WTC11 (cell line): ENCODE measurements at regions not wholly inside any gene's neighbourhood (a gene's known extent, or its start where the extent isn't known, plus 50 kb on each side); places are given as distances from the start of the nearest gene placed in this dataset.

ENCODE experiments used
- ATF2 ChIP-seq: sonication (generic); formaldehyde crosslinking; IDR thresholded peaks from 2 replicates; pipeline ENCODE4 v1.8.1; 2022; ENCODE audit warnings: low read depth, missing genetic modification reagents, borderline replicate concordance
- CTCF ChIP-seq: fragments of 200-600 bp; IDR thresholded peaks from 2 replicates; pipeline ENCODE4 v1.8.0; 2022; ENCODE audit warnings: antibody characterized with exemption
- ELF4 ChIP-seq: sonication (generic); formaldehyde crosslinking; IDR thresholded peaks from 2 replicates; pipeline ENCODE4 v1.8.1; 2022; ENCODE audit warnings: low read depth, mild to moderate bottlenecking, moderate library complexity, missing genetic modification reagents
- ESRRA ChIP-seq: sonication (generic); formaldehyde crosslinking; IDR thresholded peaks from 2 replicates; pipeline ENCODE4 v1.8.1; 2022; ENCODE audit warnings: mild to moderate bottlenecking, missing genetic modification reagents, borderline replicate concordance
- MAX ChIP-seq: sonication (generic); formaldehyde crosslinking; IDR thresholded peaks from 2 replicates; pipeline ENCODE4 v1.8.0; 2022; ENCODE audit warnings: mild to moderate bottlenecking, missing genetic modification reagents
- MLX ChIP-seq: sonication (generic); formaldehyde crosslinking; IDR thresholded peaks from 2 replicates; pipeline ENCODE4 v1.8.1; 2023; ENCODE audit warnings: mild to moderate bottlenecking, missing genetic modification reagents, moderate library complexity
- MXD4 ChIP-seq: fragments of 250-450 bp; sonication (Bioruptor Pico); IDR thresholded peaks from 2 replicates; pipeline ENCODE4 v1.8.0; 2021; ENCODE audit warnings: mild to moderate bottlenecking, moderate library complexity, borderline replicate concordance
- NFATC4 ChIP-seq: fragments of 250-450 bp; sonication (Bioruptor Pico); IDR thresholded peaks from 2 replicates; pipeline ENCODE4 v1.9.0; 2021; ENCODE audit warnings: mild to moderate bottlenecking
- OVOL2 ChIP-seq: fragments of 250-450 bp; sonication (Bioruptor Pico); IDR thresholded peaks from 2 replicates; pipeline ENCODE4 v1.9.0; 2021; ENCODE audit warnings: mild to moderate bottlenecking, borderline replicate concordance
- PREB ChIP-seq: sonication (generic); formaldehyde crosslinking; IDR thresholded peaks from 2 replicates; pipeline ENCODE4 v1.8.1; 2022; ENCODE audit warnings: mild to moderate bottlenecking, missing genetic modification reagents, moderate library complexity, borderline replicate concordance
- ZBTB43 ChIP-seq: sonication (generic); formaldehyde crosslinking; IDR thresholded peaks from 2 replicates; pipeline ENCODE4 v1.8.1; 2023; ENCODE audit warnings: mild to moderate bottlenecking, missing genetic modification reagents
- ZNF671 ChIP-seq: fragments of 250-450 bp; sonication (Bioruptor Pico); IDR thresholded peaks from 2 replicates; pipeline ENCODE4 v1.8.0; 2021; ENCODE audit warnings: mild to moderate bottlenecking

GRCh38 chr7:81887098-81888090 is 117.5 kb upstream of the HGF start:
- TF ChIP-seq CTCF, result no peak
- TF ChIP-seq ESRRA (CRISPR knock-in tag), result no peak
- no peak for TF ChIP-seq ELF4 (CRISPR knock-in tag)
- no peak for TF ChIP-seq NFATC4 (CRISPR knock-in tag)
- no peak for TF ChIP-seq ZNF671 (CRISPR knock-in tag)
- no peak for TF ChIP-seq PREB (CRISPR knock-in tag)
- TF ChIP-seq MLX, result no peak
- TF ChIP-seq MAX (CRISPR knock-in tag), result no peak
- no peak for TF ChIP-seq MXD4 (CRISPR knock-in tag)
- no peak for TF ChIP-seq ZBTB43
- no peak for TF ChIP-seq OVOL2 (CRISPR knock-in tag)
- no peak for TF ChIP-seq ATF2 (CRISPR knock-in tag)
